B cell (primary cell): ENCODE measurements at regions not wholly inside any gene's neighbourhood (a gene's known extent, or its start where the extent isn't known, plus 50 kb on each side); places are given as distances from the start of the nearest gene placed in this dataset.

ENCODE experiments used
- ATAC-seq: fragments of 200-7000 bp; cut with Tn5 transposase; one replicate; pipeline ENCODE4 v1.10.0; 2021; ENCODE audit warnings: low read depth, mild to moderate bottlenecking, moderate number of reproducible peaks, moderate library complexity
- CTCF ChIA-PET: fragments of 350-600 bp; sonication (Branson Sonifier 250); formaldehyde crosslinking; loops from one replicate; lab custom pipeline; 2021; ENCODE audit warnings: antibody characterized with exemption, inconsistent platforms; lab: Charles Lee
- POLR2A ChIA-PET: fragments of 350-600 bp; sonication (Branson Sonifier 250); formaldehyde crosslinking; loops from one replicate; lab custom pipeline; 2021; ENCODE audit warnings: antibody characterized with exemption; lab: Charles Lee
- DNase-seq: peaks from one replicate; pipeline ENCODE4 v3.0.0; 2013
- H2AFZ ChIP-seq: 2 replicates; pipeline ENCODE4 v1.6.1; 2012; ENCODE audit warnings: mild to moderate bottlenecking, low read depth, low read length; ENCODE audit not compliant: insufficient read depth, poor library complexity, severe bottlenecking
- H3K27ac ChIP-seq, 2 donors: 1 replicate in 1 of 2; 2 replicates in 1 of 2; pipeline ENCODE4 v1.5.1; 2012 to 2013; ENCODE audit warnings: low read length in 2 of 2, mild to moderate bottlenecking in 2 of 2, moderate library complexity in 1 of 2
- H3K27me3 ChIP-seq, 4 experiments: fragments of 200-600 bp in 1 of 4; sonication (generic) in 1 of 4; replicated peaks in 1 of 4; 1 replicate in 2 of 4; 2 replicates in 2 of 4; pipeline versions ENCODE4 v1.6.1 to v1.7.0; 2013 to 2016; ENCODE audit warnings: low read length in 3 of 4, mild to moderate bottlenecking in 2 of 4, mixed read lengths in 1 of 4, moderate library complexity in 1 of 4; ENCODE audit not compliant: insufficient read depth in 4 of 4, control insufficient read depth in 3 of 4; ENCODE audit errors: control extremely low read depth in 1 of 4
- H3K36me3 ChIP-seq, 2 experiments: replicated peaks in 1 of 2; 1 replicate in 1 of 2; 2 replicates in 1 of 2; pipeline versions ENCODE4 v1.6.1 to v1.7.1; 2013; ENCODE audit warnings: low read length in 1 of 2; ENCODE audit not compliant: insufficient read depth in 2 of 2, control insufficient read depth in 1 of 2; ENCODE audit errors: control extremely low read depth in 1 of 2, extremely low read depth in 1 of 2
- H3K4me1 ChIP-seq, 2 donors: fragments of 200-600 bp in 1 of 2; sonication (generic) in 1 of 2; 1 replicate in 1 of 2; 2 replicates in 1 of 2; pipeline versions ENCODE4 v1.5.1 to v1.6.1; 2013 to 2017; ENCODE audit warnings: low read length in 2 of 2; ENCODE audit not compliant: control insufficient read depth in 2 of 2, insufficient read depth in 2 of 2
- H3K4me2 ChIP-seq: replicated peaks from 2 replicates; pipeline ENCODE3; 2012; ENCODE audit warnings: mild to moderate bottlenecking, low read depth, low read length; ENCODE audit not compliant: poor library complexity, severe bottlenecking
- H3K4me3 ChIP-seq, 5 experiments: fragments of 200-600 bp in 1 of 5; sonication (generic) in 1 of 5; 1 replicate in 3 of 5; 2 replicates in 2 of 5; pipeline versions ENCODE4 v1.5.1 to v1.7.0; 2011 to 2016; ENCODE audit warnings: low read length in 4 of 5, mild to moderate bottlenecking in 4 of 5, low read depth in 2 of 5, control low read depth in 1 of 5, moderate library complexity in 1 of 5; ENCODE audit not compliant: insufficient read depth in 1 of 5; ENCODE audit errors: control extremely low read depth in 1 of 5, extremely low read depth in 1 of 5
- H3K79me2 ChIP-seq: fragments of 200-600 bp; sonication (generic); one replicate; pipeline ENCODE4 v1.6.0; 2016; ENCODE audit warnings: low read length; ENCODE audit not compliant: control insufficient read depth, insufficient read depth
- H3K9ac ChIP-seq: fragments of 200-600 bp; sonication (generic); 2 replicates; pipeline ENCODE4 v1.6.1; 2017; ENCODE audit warnings: mild to moderate bottlenecking, low read length, moderate library complexity
- H3K9me3 ChIP-seq, 3 donors: one replicate each; pipeline versions ENCODE4 v1.6.1 to v1.7.1; 2013; ENCODE audit warnings: low read length in 2 of 3; ENCODE audit not compliant: control insufficient read depth in 2 of 3, insufficient read depth in 1 of 3; ENCODE audit errors: control extremely low read depth in 1 of 3
- H4K20me1 ChIP-seq: 2 replicates; pipeline ENCODE4 v1.6.0; 2012; ENCODE audit warnings: mild to moderate bottlenecking, low read length; ENCODE audit not compliant: insufficient read depth, control insufficient read depth, poor library complexity, severe bottlenecking
- H3K27ac Mint-ChIP-seq: one replicate; pipeline ENCODE4 v1.8.0; 2021; ENCODE audit warnings: mixed read lengths
- H3K27me3 Mint-ChIP-seq: one replicate; pipeline ENCODE4 v1.8.0; 2021; ENCODE audit warnings: mixed read lengths
- H3K4me1 Mint-ChIP-seq: one replicate; pipeline ENCODE4 v1.8.0; 2021; ENCODE audit warnings: mixed read lengths
- H3K4me3 Mint-ChIP-seq: one replicate; pipeline ENCODE4 v1.8.0; 2021; ENCODE audit warnings: mixed read lengths
- H3K9me3 Mint-ChIP-seq: one replicate; pipeline ENCODE4 v1.8.0; 2022; ENCODE audit warnings: mixed read lengths; ENCODE audit not compliant: insufficient read depth
- CTCF ChIP-seq: fragments of 200-600 bp; IDR thresholded peaks from one replicate; pipeline ENCODE4 v1.8.0; 2022; ENCODE audit warnings: antibody characterized with exemption, mild to moderate bottlenecking
- EZH2 ChIP-seq: IDR thresholded peaks from 2 replicates; pipeline ENCODE4 v1.6.1; 2012; ENCODE audit warnings: borderline replicate concordance, low read depth, mild to moderate bottlenecking, moderate library complexity, low read length; ENCODE audit not compliant: insufficient read depth, poor library complexity, severe bottlenecking
- WGBS: methylation state at CpG from one replicate; pipeline ENCODE4 v1.1.5; 2013; ENCODE audit warnings: missing lambda C conversion rate; ENCODE audit not compliant: insufficient coverage; 5-methylcytosine and 5-hydroxymethylcytosine counted together
- intact Hi-C: fragments of 100-400 bp; cut with micrococcal nuclease; formaldehyde crosslinking; loops from one replicate; pipeline ENCODE4 v1.10.0; 2022

- H3K27ac ChIP-seq: no peak overlapping the region
- no peaks in the 10 kb centered on the region for H3K79me2 ChIP-seq
- H3K4me1 ChIP-seq: no peaks in the 10 kb centered on the region
- Mint-ChIP-seq H3K27me3 (peaks cover 3% of the 10 kb centered on the region), H3K4me1 (peaks cover 5% of the 10 kb centered on the region), H3K9me3 (no peaks in the 10 kb centered on the region), H3K27ac (no peak overlapping the region), H3K4me3 (no peak overlapping the region)
- no peak overlapping the region for H3K4me3 ChIP-seq
- no peaks in the 10 kb centered on the region for H3K9me3 ChIP-seq
- TF ChIP-seq CTCF (no peak), EZH2 (no peak)
- WGBS: no CpG with 5 or more reads among the region's 3 CpGs
- no peaks in the 10 kb centered on the region for H3K27me3 ChIP-seq
- no peak overlapping the region for H3K9ac ChIP-seq
- intact Hi-C loops: no loop called here
- DNase-seq (no peak), ATAC-seq (no peak)
- ChIA-PET POLR2A (no interaction called here), CTCF (no interaction called here)
- no peak overlapping the region for H2AFZ ChIP-seq
- no peaks in the 10 kb centered on the region for H4K20me1 ChIP-seq
- H3K4me2 ChIP-seq: no peak overlapping the region
- H3K36me3 ChIP-seq: no peaks in the 10 kb centered on the region
Observed at GRCh38 chr6:113570641-113571040, 286.5 kb upstream of the MARCKS start.

GRCh38 chr6:113574147-113574546, 283.0 kb upstream of the MARCKS start:
- H3K79me2 ChIP-seq: no peaks in the 10 kb centered on the region
- no peak overlapping the region for H2AFZ ChIP-seq
- Mint-ChIP-seq H3K27ac (no peak overlapping the region), H3K27me3 (peaks cover 3% of the 10 kb centered on the region), H3K4me3 (no peak overlapping the region), H3K4me1 (peaks cover 6% of the 10 kb centered on the region), H3K9me3 (peaks cover 3% of the 10 kb centered on the region)
- TF ChIP-seq EZH2: no peak
- TF ChIP-seq CTCF: no peak
- H3K27me3 ChIP-seq: no peaks in the 10 kb centered on the region
- no peaks in the 10 kb centered on the region for H3K4me1 ChIP-seq
- H4K20me1 ChIP-seq: no peaks in the 10 kb centered on the region
- H3K4me3 ChIP-seq: no peak overlapping the region
- H3K4me2 ChIP-seq: no peak overlapping the region
- CTCF ChIA-PET: no interaction called here
- POLR2A ChIA-PET: no interaction called here
- no peak overlapping the region for H3K27ac ChIP-seq
- H3K9me3 ChIP-seq: peaks cover 0 to 2% (median 0%) of the 10 kb centered on the region in 3 donors
- WGBS: 100% methylated on average over 3 of the region's 4 CpGs
- intact Hi-C loops: no loop called here
- H3K36me3 ChIP-seq: no peaks in the 10 kb centered on the region
- DNase-seq (no peak), ATAC-seq (no peak)
- H3K9ac ChIP-seq: no peak overlapping the region
